GM12892 (cell line): ENCODE measurements at regions not wholly inside any gene's neighbourhood (a gene's known extent, or its start where the extent isn't known, plus 50 kb on each side); places are given as distances from the start of the nearest gene placed in this dataset.

Experiments used
- POLR2A ChIP-seq: IDR thresholded peaks from 2 replicates; pipeline ENCODE4 v1.6.1; 2011; ENCODE audit warnings: low read depth, low read length, control low read depth
- POLR2AphosphoS5 ChIP-seq: IDR thresholded peaks from 2 replicates; pipeline ENCODE4 v1.6.1; 2011; ENCODE audit warnings: low read depth, low read length, control low read depth

GRCh38 chr9:78525986-78526560 is 229.1 kb downstream of the PSAT1 start:
- TF ChIP-seq POLR2AphosphoS5 (no peak), POLR2A (no peak)
